H9 (cell line): ENCODE measurements at regions not wholly inside any gene's neighbourhood (a gene's known extent, or its start where the extent isn't known, plus 50 kb on each side); places are given as distances from the start of the nearest gene placed in this dataset.

Source experiments
- DNase-seq: peaks from one replicate; pipeline ENCODE4 v3.0.0-alpha.2; 2017
- H2AFZ ChIP-seq: one replicate; pipeline ENCODE4 v1.6.1; 2013; ENCODE audit warnings: mild to moderate bottlenecking, low read length, control low read depth, moderate library complexity
- H2AK5ac ChIP-seq: 2 replicates; pipeline ENCODE4 v1.6.1; 2013; ENCODE audit warnings: low read length, control low read depth, mixed read lengths; ENCODE audit not compliant: insufficient read length
- H2BK120ac ChIP-seq: one replicate; pipeline ENCODE4 v1.6.1; 2013; ENCODE audit warnings: low read depth, mild to moderate bottlenecking, low read length, control low read depth, inconsistent platforms; ENCODE audit not compliant: poor library complexity, severe bottlenecking
- H2BK12ac ChIP-seq: 2 replicates; pipeline ENCODE4 v1.6.1; 2013; ENCODE audit warnings: low read length, control low read depth, mixed read lengths, low read depth; ENCODE audit not compliant: insufficient read length
- H2BK15ac ChIP-seq: 2 replicates; pipeline ENCODE4 v1.6.1; 2013; ENCODE audit warnings: low read depth, low read length, control low read depth
- H2BK20ac ChIP-seq: one replicate; pipeline ENCODE4 v1.6.1; 2013; ENCODE audit warnings: low read depth, mild to moderate bottlenecking, low read length, control low read depth, inconsistent platforms; ENCODE audit not compliant: poor library complexity, severe bottlenecking
- H2BK5ac ChIP-seq: 2 replicates; pipeline ENCODE4 v1.6.1; 2013; ENCODE audit warnings: low read length, control low read depth, mixed read lengths; ENCODE audit not compliant: insufficient read length
- H3K14ac ChIP-seq: 2 replicates; pipeline ENCODE4 v1.6.1; 2013; ENCODE audit warnings: low read length, control low read depth; ENCODE audit not compliant: insufficient read depth
- H3K18ac ChIP-seq: 2 replicates; pipeline ENCODE4 v1.6.1; 2013; ENCODE audit warnings: low read depth, mild to moderate bottlenecking, mixed read lengths, low read length, control low read depth; ENCODE audit not compliant: insufficient read length
- H3K23ac ChIP-seq: 2 replicates; pipeline ENCODE4 v1.6.1; 2013; ENCODE audit warnings: low read length, control low read depth, mixed read lengths, low read depth; ENCODE audit not compliant: insufficient read length
- H3K23me2 ChIP-seq: 2 replicates; pipeline ENCODE4 v1.6.1; 2013; ENCODE audit warnings: low read depth, mild to moderate bottlenecking, mixed read lengths, low read length, control low read depth; ENCODE audit not compliant: insufficient read length, poor library complexity, severe bottlenecking
- H3K27ac ChIP-seq: 2 replicates; pipeline ENCODE4 v1.5.1; 2013; ENCODE audit warnings: low read length, control low read depth, mixed read lengths, low read depth; ENCODE audit not compliant: insufficient read length
- H3K27me3 ChIP-seq: 2 replicates; pipeline ENCODE4 v1.6.1; 2013; ENCODE audit warnings: low read length, control low read depth, inconsistent platforms; ENCODE audit not compliant: insufficient read depth
- H3K4ac ChIP-seq: 2 replicates; pipeline ENCODE4 v1.6.1; 2013; ENCODE audit warnings: low read depth, mild to moderate bottlenecking, control low read depth, inconsistent platforms, low read length, moderate library complexity
- H3K4me1 ChIP-seq: 2 replicates; pipeline ENCODE4 v1.6.1; 2013; ENCODE audit warnings: low read length, control low read depth, inconsistent platforms; ENCODE audit not compliant: insufficient read depth
- H3K4me2 ChIP-seq: 2 replicates; pipeline ENCODE4 v1.6.1; 2013; ENCODE audit warnings: low read length, control low read depth, mixed read lengths; ENCODE audit not compliant: insufficient read length, insufficient read depth
- H3K56ac ChIP-seq: 2 replicates; pipeline ENCODE4 v1.6.1; 2013; ENCODE audit warnings: low read depth, mild to moderate bottlenecking, mixed read lengths, low read length, control low read depth; ENCODE audit not compliant: insufficient read length
- H3K79me1 ChIP-seq: 2 replicates; pipeline ENCODE4 v1.6.1; 2013; ENCODE audit warnings: low read depth, mild to moderate bottlenecking, moderate library complexity, low read length, control low read depth, inconsistent platforms; ENCODE audit not compliant: insufficient read depth, poor library complexity, severe bottlenecking
- H3K79me2 ChIP-seq: 2 replicates; pipeline ENCODE4 v1.6.1; 2013; ENCODE audit warnings: low read length, control low read depth, inconsistent platforms; ENCODE audit not compliant: insufficient read depth
- H3K9ac ChIP-seq: 2 replicates; pipeline ENCODE4 v1.6.1; 2013; ENCODE audit warnings: low read length, control low read depth, mixed read lengths; ENCODE audit not compliant: insufficient read length; ENCODE audit errors: extremely low read depth
- H3K9me3 ChIP-seq: one replicate; pipeline ENCODE4 v1.6.1; 2013; ENCODE audit warnings: low read depth, low read length, inconsistent platforms; ENCODE audit not compliant: control insufficient read depth
- H3T11ph ChIP-seq: one replicate; pipeline ENCODE4 v1.6.1; 2013; ENCODE audit warnings: mild to moderate bottlenecking, low read length, control low read depth, inconsistent platforms
- H4K20me1 ChIP-seq: one replicate; pipeline ENCODE4 v1.6.1; 2013; ENCODE audit not compliant: control insufficient read depth, insufficient read length, insufficient read depth
- H4K5ac ChIP-seq: 2 replicates; pipeline ENCODE4 v1.6.1; 2013; ENCODE audit warnings: low read depth, mild to moderate bottlenecking, mixed read lengths, low read length, control low read depth; ENCODE audit not compliant: insufficient read length
- H4K8ac ChIP-seq: replicated peaks from 2 replicates; pipeline ENCODE4 v1.6.1; 2013; ENCODE audit warnings: low read length, control low read depth, mixed read lengths, low read depth; ENCODE audit not compliant: insufficient read length
- H4K91ac ChIP-seq: 2 replicates; pipeline ENCODE4 v1.6.1; 2013; ENCODE audit warnings: low read depth, mild to moderate bottlenecking, moderate library complexity, mixed read lengths, low read length, control low read depth; ENCODE audit not compliant: insufficient read length
- H3K27ac Mint-ChIP-seq, 3 experiments: 2 replicates in 2 of 3; 3 replicates in 1 of 3; pipeline ENCODE4 v1.8.0; 2020 to 2021; ENCODE audit warnings: mixed read lengths in 3 of 3, mild to moderate bottlenecking in 1 of 3, moderate library complexity in 1 of 3
- H3K27me3 Mint-ChIP-seq: 2 replicates; pipeline ENCODE4 v1.8.0; 2021; ENCODE audit warnings: low read depth, mild to moderate bottlenecking, moderate library complexity, mixed read lengths
- H3K36me3 Mint-ChIP-seq, 3 experiments: 2 replicates in 2 of 3; 3 replicates in 1 of 3; pipeline ENCODE4 v1.8.0; 2020 to 2021; ENCODE audit warnings: low read depth in 3 of 3, mixed read lengths in 3 of 3; ENCODE audit not compliant: insufficient read depth in 1 of 3
- H3K4me1 Mint-ChIP-seq, 2 experiments: 2 replicates each; pipeline ENCODE4 v1.8.0; 2020; ENCODE audit warnings: mixed read lengths in 2 of 2
- H3K4me3 Mint-ChIP-seq, 2 experiments: 2 replicates in 1 of 2; 3 replicates in 1 of 2; pipeline ENCODE4 v1.8.0; 2020 to 2021; ENCODE audit warnings: mild to moderate bottlenecking in 2 of 2, mixed read lengths in 2 of 2, moderate library complexity in 1 of 2
- H3K9me3 Mint-ChIP-seq, 2 experiments: 2 replicates in 1 of 2; 3 replicates in 1 of 2; pipeline ENCODE4 v1.8.0; 2020; ENCODE audit warnings: mild to moderate bottlenecking in 2 of 2, mixed read lengths in 2 of 2, moderate library complexity in 1 of 2
- CTCF ChIP-seq: fragments of 200-600 bp; sonication (generic); conservative IDR thresholded peaks from 3 replicates; pipeline ENCODE4 v1.8.0; 2021; ENCODE audit warnings: antibody characterized with exemption, mild to moderate bottlenecking
- WGBS: extraction: QIAGEN DNeasy Blood & Tissue Kit; methylation state at CpG from one replicate; pipeline ENCODE4 v1.1.7; 2013; ENCODE audit warnings: missing lambda C conversion rate, low lambda C conversion rate, mixed read lengths; ENCODE audit not compliant: insufficient read length; ENCODE audit errors: extremely low coverage; 5-methylcytosine and 5-hydroxymethylcytosine counted together

GRCh38 chr6:51323056-51323455 lies 504.4 kb downstream of the TFAP2B start:
- H3K4me2 ChIP-seq, result no peak overlapping the region
- no peak overlapping the region for H2BK20ac ChIP-seq
- H2BK5ac ChIP-seq, result no peak overlapping the region
- H3K27ac ChIP-seq, result no peak overlapping the region
- H3K79me2 ChIP-seq, result no peaks in the 10 kb centered on the region
- DNase-seq, result no peak
- no peak overlapping the region for H3K18ac ChIP-seq
- Mint-ChIP-seq H3K36me3 (peaks cover 2 to 14% (median 13%) of the 10 kb centered on the region in 3 experiments), H3K27ac (no peak overlapping the region), H3K4me1 (peaks cover 5 to 6% of the 10 kb centered on the region in 2 experiments; a peak in 3 of 4 replicates), H3K27me3 (no peaks in the 10 kb centered on the region), H3K4me3 (no peak overlapping the region), H3K9me3 (peaks cover 8 to 16% of the 10 kb centered on the region in 2 experiments; a peak in 4 of 5 replicates)
- H3K56ac ChIP-seq, result no peak overlapping the region
- no CpG with 5 or more reads among the region's 1 CpG for WGBS
- no peaks in the 10 kb centered on the region for H3K23me2 ChIP-seq
- no peaks in the 10 kb centered on the region for H3K79me1 ChIP-seq
- no peaks in the 10 kb centered on the region for H3K27me3 ChIP-seq
- H2BK12ac ChIP-seq, result no peak overlapping the region
- no peak overlapping the region for H3K23ac ChIP-seq
- no peak overlapping the region for H4K91ac ChIP-seq
- H2AK5ac ChIP-seq, result no peak overlapping the region
- H3K9ac ChIP-seq, result no peak overlapping the region
- H4K8ac ChIP-seq, result no peak overlapping the region
- H2BK15ac ChIP-seq, result no peak overlapping the region
- H4K5ac ChIP-seq, result no peak overlapping the region
- H3K4ac ChIP-seq, result no peak overlapping the region
- H2AFZ ChIP-seq, result no peak overlapping the region
- no peaks in the 10 kb centered on the region for H3K9me3 ChIP-seq
- no peak for TF ChIP-seq CTCF
- H3K14ac ChIP-seq, result no peak overlapping the region
- no peak overlapping the region for H3T11ph ChIP-seq
- H2BK120ac ChIP-seq, result no peak overlapping the region
- H4K20me1 ChIP-seq, result no peaks in the 10 kb centered on the region
- H3K4me1 ChIP-seq, result no peaks in the 10 kb centered on the region; the same call in 1 of the 2 replicates
